GM10266 (cell line): ENCODE measurements at regions not wholly inside any gene's neighbourhood (a gene's known extent, or its start where the extent isn't known, plus 50 kb on each side); places are given as distances from the start of the nearest gene placed in this dataset.
"Not testable (repeated sequence)": the region's sequence is repeated elsewhere in the genome, so short reads cannot be mapped to it uniquely, and the experiment has no call there.

Experiments used
- DNase-seq: peaks from one replicate; pipeline ENCODE4 v3.0.0; 2012; ENCODE audit errors: extremely low spot score
- CTCF ChIP-seq: IDR thresholded peaks from 2 replicates; pipeline ENCODE4 v1.5.1; 2012; ENCODE audit warnings: mild to moderate bottlenecking, low read depth; ENCODE audit not compliant: control insufficient read depth, insufficient read depth; ENCODE audit errors: missing control alignments

- no peak for TF ChIP-seq CTCF
- no peak for DNase-seq
These were observed 137.5 kb downstream of the CENPF start for GRCh38 chr1:214740471-214740870.

DNA sequence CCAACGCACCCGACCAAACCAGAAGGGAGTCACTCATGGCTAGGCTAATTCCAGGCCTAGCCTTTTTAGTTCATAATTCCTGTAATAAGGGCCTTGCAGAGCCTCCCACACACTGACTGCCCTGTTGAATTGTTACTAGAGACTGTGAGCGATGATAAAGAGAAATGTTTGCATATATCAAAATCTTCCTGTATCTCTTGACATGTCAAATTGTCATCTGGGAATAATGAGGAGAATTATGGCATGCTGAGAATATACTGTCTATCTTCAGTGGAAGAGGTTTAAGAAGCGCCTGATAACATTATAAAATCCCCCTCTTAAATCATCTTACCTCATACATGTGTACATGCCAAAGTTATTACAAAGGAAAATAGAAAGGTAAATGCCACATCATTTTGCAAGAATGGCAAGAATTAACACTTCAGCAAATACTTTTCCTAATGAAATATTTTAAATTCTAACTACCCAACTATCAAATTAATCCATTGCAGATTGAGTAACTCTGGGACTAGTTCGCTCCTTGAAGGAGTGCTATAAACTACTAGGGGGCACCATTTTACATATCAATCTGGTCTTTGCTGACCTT is 144.1 kb downstream of the CENPF start:
- TF ChIP-seq CTCF, result no peak
- DNase-seq, result no peak

DNA sequence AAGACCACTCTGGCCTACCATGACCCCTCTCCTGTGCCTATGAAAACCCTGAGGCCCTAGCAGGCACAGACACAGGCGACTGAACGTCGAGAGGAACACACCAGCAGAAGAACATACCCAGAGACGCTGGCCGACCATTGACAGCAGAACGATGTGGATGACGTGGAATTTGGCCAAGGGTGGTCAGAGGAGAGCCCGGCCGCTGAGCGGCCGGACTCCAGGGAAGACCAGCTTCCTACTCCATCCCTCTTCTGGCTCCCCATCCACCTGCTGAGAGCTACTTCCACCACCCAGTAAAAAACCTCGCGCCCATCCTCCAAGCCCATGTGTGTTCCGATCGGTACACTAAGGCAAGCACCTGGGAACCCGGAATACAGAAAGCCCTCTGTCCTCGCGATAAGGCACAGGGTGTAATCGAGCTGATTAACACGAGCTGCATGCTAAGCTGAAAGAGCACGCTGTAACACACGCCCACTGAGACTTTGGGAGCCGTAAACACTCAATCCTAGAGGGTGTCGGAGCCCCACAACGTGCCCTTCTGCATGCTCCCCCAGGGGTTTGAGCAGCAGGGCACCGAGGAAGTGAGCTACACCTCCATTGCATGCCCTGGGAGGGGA is 150.3 kb downstream of the CENPF start:
- DNase-seq, result no peak
- TF ChIP-seq CTCF, result no peak

GRCh38 chr1:214761030-214761429 is 158.0 kb downstream of the CENPF start:
- TF ChIP-seq CTCF, result no peak
- no peak for DNase-seq

GRCh38 chr1:214762902-214763301 is 159.9 kb downstream of the CENPF start:
- TF ChIP-seq CTCF, result no peak
- DNase-seq, result no peak

DNA sequence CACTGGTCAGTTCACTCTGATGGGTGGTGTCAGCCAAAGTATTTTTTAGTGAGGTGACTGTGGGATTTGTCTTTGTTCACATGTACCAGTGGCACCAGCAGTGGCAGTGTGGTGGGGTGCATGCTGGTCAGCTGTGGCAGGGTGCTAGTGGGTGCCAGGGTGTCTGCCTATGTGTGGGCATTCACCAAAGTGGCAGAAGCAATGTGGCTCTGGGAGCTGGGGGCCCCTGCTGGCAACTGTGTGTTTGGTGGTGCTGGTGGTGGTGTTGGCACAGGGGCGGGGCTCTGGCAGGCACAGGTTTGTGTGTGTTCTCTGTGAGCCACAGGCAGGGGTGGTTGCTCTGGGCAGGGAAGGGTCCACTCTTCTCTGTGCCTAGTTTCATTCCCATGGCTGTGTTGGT is 161.5 kb downstream of the CENPF start:
- DNase-seq, result no peak
- no peak for TF ChIP-seq CTCF

DNA sequence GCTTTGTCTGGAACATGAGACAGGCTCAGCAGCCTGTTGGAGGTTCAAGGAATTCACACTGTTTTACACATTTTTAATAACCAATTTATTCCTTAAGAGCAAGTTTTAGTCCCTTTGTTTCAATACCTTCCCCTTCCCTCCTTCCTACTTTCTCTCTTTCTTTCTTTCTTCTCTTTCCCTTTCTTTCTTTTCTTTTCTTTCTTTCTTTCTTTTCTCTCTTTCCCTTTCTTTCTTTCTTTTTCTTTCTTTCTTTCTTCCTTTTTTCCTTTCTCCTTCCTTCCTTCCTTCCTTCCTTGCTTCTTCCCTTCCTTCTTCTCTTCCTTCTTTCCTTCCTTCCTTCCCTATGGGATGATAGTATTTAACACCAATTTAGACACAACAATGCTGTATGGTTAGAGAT is 164.2 kb downstream of the CENPF start:
- DNase-seq, result no peak

GRCh38 chr1:214769666-214770065 is 166.7 kb downstream of the CENPF start:
- DNase-seq, result not testable (repeated sequence)

More for the DNA sequence above, 164.2 kb downstream of the CENPF start:
- no peak for TF ChIP-seq CTCF
